Left renal cortex interstitium (tissue), 4 donors: ENCODE measurements at regions not wholly inside any gene's neighbourhood (a gene's known extent, or its start where the extent isn't known, plus 50 kb on each side); places are given as distances from the start of the nearest gene placed in this dataset.

Source experiments
- DNase-seq, 4 donors: peaks; one replicate each; pipeline ENCODE4 v3.0.0-alpha.2; 2013; ENCODE audit warnings: low read depth in 4 of 4, low spot score in 2 of 4, missing footprints in 1 of 4

DNA sequence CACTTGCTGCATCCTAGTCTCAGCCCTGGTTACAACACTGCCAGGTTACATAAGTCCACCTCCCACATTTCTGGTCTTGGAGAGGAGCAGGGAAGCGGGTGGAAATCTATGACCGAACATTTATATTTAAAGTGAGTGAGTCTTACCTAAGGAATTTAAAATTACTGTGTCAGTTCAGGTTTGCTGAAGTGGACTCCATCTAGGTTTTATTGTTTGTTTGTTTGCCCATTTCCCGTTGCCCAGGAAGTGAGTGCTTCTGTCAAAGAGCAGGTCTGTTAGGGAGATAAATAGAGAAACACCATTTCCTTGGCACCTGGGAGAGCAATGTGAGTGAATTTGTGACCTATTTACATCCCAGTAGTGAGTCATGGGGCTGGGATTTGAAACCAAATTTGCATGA lies 179.5 kb downstream of the KIF4B start:
- no peak for DNase-seq

DNA sequence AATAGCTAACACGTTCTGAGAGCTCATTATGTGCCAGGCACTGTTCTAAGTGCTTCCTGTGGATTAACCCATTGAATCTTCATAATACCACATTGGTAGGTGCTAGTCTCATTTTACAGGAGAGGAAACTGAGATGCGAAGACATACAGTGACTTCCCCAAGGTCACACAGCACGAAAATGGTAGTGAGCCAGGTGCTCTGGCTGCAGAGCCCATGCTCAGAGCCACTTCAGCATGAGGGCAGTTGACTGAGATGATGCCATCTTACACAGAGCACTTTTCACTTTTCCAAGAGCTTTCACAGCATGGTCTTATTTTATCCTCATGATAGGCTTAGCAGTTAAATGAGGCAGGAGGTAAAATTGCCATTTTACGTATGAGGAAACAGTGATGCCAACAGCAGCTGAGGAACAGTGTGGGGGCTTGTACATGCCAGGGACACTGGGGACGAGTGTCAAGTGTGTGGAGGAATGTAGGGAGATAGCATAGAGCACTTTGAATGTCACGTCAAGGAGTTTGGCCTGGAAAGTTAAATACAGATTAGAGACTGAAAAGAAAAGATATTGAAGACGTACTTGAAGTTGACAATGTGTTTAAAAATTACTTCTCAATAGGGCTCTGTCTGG lies 180.0 kb downstream of the KIF4B start:
- no peak for DNase-seq

DNA sequence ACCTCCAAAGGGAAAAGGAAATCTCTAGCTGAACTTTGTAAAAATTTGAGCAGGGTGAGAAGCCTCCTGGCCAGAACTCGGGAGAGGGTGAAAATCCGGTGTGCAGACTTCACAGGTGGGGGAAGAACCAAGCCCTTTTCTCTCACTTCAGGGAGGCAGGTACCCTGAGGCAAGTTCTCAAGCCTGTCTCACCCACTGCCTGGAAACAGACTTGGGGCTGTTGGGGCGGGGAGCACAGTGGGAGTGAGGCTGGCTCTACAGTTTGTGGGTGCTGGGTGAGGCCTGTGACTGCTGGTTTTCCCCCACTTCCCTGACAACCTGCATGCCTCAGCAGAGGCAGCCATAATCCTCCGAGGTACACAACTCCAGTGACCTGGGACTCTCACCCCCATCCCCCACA lies 187.1 kb downstream of the KIF4B start:
- DNase-seq, result no peak

DNA sequence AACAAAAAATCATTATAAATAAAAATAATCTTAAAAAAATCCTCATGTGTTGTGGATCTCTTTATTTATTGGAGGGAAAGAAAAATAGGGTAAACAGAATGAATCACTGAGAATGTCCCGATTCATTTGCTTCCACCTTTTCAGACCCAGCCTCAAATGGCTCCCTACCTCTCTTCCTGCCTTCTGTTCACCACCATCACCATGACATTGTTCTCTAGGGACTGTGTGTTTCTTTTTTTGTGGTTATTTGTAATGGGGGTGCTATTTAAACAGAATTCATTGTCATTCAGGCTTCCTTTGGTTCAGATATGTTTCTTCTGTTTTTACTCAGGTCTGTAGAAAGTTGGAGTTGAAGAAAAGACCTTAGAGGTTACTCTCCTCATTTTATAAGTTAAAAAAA lies 198.2 kb downstream of the KIF4B start:
- no peak for DNase-seq

DNA sequence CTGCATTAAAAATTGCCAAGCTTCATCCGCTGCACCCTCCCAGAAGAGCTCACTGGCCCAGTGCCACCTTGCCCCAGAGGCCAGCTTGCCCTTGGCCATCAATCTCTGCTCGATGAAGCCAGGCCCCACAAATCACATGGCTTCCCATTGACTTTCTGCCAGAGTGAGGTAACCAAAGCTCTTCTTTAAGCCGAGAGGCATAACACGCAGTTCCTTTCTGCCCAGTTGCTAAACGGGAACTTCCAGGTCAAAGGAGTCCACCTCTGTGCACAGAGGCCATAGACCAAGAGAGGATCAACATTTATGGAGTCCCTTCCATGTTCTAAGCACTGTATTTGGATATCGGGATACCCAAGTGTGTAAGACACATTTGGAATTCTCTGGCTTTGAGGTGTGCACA lies 208.8 kb downstream of the KIF4B start:
- DNase-seq, result no peak

DNA sequence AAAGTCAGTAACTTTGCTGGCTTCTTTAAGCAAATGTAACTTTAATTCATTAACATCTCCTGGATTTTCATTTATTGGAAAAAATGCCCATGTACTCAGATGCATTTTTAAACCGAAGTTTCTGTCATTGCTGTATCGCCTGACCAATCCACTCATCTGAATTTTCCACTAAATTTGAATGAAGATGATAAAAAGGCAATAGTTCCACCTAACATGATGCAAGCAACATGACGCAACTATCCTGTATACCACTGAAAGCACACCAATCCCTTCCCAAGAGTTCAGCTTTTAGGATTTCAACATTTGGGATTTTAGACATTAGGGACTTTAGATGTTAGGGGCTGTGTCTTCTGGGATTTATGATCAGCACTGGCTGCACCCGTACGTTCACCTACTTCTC lies 215.6 kb downstream of the KIF4B start:
- DNase-seq, result no peak

DNA sequence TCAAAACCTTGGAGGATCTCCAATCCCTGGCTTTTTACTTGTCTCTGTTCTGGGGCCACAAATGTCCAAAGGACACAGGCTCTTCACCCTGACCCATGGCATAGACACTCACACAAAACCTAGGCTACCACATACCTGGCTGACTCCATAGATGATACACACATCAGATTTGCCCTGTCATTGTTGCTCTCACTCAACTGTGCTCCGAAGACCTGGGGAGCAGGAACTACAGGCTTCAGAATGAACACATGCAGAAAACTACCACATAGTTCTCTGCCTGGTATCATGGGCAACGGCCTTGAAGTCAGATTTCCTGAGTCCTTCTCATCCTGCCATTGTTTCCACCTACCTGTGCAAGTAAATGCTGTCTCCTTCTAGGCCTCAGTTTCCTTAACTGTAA lies 226.2 kb downstream of the KIF4B start:
- DNase-seq, result no peak

DNA sequence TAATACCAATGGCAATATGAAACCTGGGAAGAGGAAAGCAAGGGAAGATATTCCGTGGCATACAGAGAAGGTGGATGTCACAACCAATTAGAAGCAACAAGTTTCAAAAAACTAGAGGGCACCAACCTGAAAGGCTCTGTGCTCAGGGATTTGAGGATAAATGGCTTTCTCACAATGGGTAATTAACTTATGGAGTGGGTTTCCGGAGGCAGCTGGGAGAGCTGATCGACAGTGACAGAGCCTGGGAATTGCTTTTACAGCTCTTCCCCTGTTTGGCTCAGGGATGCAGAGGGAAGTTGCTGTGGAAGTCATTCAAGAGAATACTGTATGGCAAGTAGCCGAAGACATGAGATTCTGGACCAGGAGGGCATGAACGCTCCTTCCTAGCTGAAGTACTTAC lies 237.0 kb downstream of the KIF4B start:
- DNase-seq, result no peak

DNA sequence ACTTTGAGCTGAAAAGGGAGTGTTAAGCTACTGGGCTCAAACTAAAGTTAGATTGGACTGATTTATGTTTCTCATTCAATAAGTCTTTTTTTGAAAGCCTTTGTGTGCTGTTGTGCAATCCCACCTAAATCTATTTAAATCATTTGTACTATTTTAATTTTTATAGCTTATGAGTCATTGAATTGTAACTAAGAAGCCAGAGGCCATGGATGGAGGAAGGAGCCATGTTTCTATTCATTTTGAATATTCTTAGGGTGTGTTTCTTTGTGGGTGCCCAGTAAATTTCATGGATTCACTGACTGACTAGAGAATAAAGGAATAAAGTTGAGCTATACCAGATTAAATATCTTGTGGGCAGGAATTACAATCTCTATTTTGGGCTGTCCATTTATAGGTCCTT lies 238.5 kb downstream of the KIF4B start:
- no peak for DNase-seq

DNA sequence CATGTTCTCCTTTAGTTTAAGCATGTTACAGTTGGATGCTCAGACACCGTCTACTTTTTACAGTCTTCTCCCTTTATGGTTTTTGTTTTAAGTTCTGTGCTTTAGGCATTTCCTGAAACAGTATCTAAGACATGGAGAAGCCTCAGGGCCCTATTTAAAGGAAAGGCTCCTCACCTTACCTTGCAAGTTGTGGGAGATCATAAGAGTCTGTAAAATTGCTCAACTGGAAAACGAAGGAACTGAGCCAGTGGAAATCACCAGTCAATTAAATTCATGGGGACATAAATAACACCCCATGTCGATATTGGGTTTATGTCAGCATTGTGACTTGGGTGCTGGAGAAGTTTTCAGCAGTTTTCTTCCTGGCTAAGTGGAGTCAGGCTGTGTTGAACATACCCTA lies 239.2 kb downstream of the KIF4B start:
- no peak for DNase-seq

DNA sequence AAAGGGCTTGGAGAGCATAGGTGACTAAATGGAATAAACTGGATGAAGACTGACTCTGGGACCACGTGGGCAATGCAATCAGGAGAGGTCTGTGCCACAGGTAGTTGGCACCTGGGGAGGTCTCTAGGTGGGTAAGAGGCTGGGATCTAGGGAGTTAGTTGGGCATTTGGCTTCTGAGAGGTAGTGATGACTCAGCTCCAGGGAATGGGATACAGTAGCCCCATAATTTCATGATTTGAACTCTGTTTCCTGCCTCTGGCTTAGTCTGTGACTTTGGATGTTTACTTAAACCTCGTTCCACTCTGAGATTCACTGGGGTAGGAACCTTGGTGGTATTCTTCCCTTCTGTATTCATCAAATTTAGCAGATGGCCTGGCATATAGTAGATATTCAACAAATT lies 240.8 kb downstream of the KIF4B start:
- DNase-seq, result no peak

DNA sequence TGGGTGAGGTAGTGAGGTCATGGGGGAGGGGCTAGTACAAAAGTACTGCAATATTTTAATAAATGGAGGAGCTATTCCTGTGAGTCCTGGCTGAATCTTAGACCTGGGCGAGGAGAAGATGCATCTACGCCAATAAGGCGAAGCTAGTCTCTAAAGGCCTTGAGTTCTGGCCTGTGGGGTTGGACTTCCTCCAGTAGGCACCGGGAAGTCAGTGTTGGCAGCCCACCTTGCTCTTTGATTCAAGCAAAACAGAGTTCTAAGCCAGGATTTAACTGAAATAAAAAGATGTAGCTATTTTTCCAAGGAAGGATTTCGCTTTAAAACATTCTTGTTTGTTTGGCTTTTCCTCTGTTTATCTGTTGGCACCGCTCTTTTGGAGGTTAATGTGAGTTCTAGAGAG lies 244.6 kb downstream of the KIF4B start:
- DNase-seq, result no peak

DNA sequence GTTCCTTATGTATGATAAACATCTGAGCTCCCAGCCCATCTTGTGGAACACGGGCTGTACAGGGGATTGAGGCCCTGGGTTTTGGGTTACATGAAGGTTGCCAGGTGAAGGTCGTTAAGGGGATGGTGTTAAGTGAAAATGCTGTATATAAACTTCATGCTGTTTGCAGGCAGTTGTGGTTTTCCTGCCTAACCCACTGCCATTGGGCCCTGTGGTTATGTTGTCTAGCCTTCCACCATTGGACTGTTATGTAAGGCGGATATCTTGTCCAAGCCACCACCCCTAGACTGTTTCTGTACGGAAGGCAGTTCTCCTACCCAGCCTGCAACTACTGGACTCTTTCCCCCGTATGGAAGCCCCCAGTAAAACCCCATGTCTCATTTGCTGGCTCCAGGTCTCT lies 246.1 kb downstream of the KIF4B start:
- DNase-seq, result no peak

DNA sequence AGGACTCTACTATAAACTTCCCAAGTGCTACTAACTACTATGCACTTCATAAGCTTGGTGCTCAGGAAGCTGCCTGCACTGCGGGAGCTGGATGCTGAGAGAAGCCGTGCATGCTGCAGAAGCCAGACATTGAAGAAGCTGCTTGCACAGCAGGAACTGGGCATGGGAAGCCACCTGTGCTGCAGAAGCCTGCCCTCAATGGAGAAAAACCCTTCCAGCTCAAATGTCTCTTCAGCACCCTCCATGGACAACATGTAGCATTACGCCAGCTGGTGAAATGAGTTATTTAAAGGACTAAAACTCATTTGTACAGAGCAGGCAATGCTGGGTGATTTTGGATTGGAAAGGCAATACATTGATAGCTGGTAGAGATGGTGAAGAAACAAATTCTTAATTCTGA lies 247.2 kb downstream of the KIF4B start:
- DNase-seq, result no peak

DNA sequence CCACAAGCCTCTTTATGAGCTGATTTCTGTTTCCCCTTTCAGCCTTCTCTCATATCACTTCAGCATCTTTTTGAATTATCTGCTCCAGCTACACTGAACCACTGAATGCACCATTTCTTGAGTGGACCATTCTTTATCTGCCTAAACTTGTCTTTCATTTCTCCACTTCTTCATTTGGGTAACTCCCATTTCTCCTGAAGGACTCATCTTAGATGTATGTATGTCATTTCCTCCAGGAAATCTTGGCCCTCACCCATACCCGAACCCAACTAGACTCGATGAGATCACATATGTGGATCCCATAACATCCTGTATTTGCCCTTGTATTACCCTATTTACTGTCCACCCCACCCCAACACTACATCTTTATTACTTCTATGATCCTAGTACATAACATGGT lies 249.8 kb downstream of the KIF4B start:
- DNase-seq, result no peak

DNA sequence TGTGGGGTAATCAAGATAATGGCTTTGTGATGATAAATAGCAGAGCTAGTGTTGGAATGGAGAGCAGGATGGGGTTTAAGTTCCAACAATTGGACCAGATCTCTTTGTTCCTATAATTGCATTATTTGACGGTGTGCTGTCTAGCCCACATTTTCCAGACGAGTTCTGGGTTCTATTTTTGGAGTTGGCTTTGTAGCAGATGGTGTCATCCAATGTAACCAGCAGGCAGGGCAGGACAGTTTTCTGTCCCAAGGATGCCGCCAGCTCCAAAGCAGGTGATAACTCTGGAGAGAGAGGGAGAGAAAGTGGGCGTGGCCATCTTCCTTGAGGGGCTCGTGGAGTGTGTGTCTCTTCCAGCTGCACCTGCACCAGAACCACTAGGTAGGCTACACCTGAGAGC lies 251.3 kb downstream of the KIF4B start:
- DNase-seq, result no peak

DNA sequence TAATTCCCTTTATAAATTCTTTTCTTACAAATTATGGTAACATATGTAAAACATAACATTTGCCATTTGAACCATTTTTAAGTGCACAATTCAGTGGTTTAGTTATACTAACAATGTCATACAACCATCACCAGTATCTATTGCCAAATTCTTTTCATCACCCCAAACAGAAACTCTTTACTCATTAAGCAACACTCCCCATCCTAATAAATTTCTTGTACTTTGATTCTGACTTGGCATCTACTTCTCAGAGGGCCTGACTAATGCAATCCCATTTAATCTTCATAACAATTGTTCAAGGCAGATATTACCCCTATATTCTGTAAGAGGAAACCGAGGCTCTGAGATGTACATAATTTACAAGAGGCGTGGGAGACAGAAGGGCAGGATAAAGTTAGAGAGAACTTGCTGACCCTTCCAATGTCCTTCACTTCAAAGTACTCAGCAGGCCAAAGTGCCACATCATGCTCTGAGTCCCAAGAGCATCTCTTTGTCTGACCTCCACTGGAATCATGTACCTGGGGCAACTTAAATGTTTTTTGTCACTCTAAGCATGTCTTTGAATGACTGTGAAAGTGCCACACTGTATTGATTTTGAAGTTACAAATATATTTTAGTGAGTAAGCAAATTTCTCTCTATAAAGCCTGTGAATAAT lies 255.3 kb downstream of the KIF4B start:
- no peak for DNase-seq

DNA sequence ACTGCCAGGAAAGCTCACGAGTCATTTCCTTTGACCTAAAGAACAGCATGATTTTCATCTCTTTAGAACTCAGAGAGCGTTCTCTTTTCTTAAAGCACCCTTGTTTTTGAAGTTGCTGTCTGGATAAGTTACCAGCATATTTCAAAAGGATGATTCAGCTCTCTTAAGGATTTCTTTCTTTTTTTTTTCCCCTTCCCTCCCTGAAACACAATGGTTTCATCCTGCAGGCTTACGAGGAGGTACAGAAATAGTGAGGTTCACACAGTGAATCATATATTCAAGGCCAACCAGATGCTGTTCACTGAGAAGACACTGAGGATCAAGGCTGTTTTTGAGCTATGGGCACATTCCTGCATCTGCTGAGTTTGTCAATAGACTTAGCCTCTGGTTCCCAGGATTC lies 257.2 kb downstream of the KIF4B start:
- DNase-seq, result no peak

DNA sequence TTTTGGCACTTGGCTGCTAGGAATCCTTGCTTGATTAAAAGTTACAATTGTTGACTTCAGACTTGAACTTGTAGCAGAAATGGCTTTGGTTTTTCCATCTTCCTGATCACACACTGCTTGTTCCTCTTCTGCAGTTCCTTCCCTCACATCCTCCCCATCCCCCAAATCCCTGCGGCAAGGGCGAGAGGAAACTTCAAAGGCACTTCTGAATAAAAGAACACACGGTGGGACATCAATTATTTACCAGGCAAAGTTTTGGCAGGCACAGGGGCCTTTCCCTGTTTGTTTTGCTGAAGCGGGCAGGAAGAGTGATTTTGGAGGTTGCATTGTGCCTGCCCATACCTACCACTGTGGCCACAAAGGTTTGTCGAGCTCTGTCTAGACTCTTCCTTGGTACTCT lies 260.9 kb downstream of the KIF4B start:
- no peak for DNase-seq

DNA sequence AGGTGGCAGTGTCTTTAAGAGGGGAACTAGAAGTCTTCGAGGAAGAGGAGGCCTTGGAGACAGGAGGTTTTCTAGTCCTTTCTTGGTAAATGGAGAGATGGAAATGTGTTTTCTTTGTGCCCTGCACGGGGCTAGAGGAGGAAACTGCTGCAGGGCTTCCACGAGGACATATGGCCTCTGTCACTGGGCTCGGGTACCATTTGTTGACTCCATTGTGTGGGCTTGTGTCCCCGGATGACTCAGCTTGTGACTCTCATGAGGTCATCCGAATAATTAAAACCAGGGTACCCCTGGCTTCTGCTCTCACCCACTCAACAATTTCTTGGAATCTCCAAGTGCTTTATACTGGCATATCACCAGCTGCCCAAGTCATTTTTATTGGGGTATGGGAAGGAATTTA lies 261.7 kb downstream of the KIF4B start:
- DNase-seq, result no peak

DNA sequence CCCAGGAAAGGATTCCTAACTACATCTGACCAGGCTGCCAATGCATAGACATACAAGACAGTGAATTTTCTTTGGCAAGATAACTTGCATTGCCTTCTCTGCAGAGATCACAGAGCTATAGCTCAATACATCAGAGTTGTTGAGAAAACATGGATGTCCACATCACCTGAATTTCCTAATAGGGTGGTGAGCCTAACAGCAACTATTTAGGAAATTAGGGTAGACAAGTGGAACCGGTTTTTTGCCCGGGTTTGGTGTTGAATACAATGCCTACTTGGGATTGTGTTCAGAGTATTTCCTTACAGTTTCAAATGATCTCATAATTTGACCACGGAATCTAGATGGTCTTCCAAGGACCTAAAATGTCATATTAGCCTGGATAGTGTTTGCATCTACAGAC lies 262.7 kb downstream of the KIF4B start:
- no peak for DNase-seq

DNA sequence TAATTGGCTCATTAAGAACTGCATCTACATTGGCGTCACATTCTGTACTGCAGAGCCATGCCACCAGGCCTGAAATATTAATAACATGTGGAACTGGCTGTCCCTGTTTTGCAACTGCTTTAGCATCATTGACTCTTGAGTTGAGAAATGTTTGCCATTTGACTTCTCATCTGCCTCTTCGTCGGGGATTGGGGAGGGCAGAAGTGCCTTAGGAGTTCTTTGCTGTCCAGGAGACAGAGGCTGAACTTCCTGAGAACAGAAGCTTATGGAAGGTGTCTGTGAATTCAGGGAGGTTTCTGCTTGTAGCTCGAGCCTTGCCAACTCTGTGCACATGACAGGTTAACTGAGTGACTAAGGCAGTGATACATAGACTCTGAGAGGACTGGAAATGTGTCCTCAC lies 265.0 kb downstream of the KIF4B start:
- no peak for DNase-seq

DNA sequence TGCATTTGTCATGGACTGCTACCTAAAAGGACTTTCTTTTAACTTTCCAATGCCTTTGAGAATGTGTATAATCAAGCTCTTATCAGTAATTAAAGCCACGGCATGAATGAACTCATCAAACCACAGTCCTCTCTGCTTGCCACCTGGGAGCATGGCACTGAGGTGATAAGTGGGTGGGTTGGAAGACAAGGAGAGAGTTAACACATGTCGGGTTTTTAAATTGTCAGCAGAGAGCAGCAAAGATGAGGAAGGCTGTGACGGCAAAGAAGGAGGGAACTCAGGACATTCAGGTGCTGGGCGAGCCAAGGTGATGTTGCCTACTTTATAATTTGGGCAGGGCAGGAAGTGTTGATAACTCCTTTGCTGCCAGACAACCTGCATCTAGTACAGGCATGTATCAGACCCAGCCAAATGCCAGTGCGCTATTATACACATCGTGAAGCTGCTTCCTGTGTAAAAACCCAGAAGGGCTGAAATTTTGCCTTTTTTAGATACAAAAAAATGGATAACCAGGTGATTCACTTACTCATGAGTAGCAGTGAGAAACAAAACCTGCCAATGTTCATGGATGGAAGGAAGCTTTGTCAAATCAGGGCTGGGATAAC lies 269.1 kb downstream of the KIF4B start:
- DNase-seq, result no peak
